Left ventricle myocardium inferior (tissue), 1 donor: ENCODE measurements at regions not wholly inside any gene's neighbourhood (a gene's known extent, or its start where the extent isn't known, plus 50 kb on each side); places are given as distances from the start of the nearest gene placed in this dataset.
"Not testable (repeated sequence)": the region's sequence is repeated elsewhere in the genome, so short reads cannot be mapped to it uniquely, and the experiment has no call there.

Source experiments
- DNase-seq: peaks from one replicate; pipeline ENCODE4 v3.0.0-alpha.2; 2020
- H3K27ac ChIP-seq: fragments of 200-600 bp; replicated peaks from 2 replicates; pipeline ENCODE4 v1.8.0; 2021
- H3K27me3 ChIP-seq: fragments of 200-600 bp; 2 replicates; pipeline ENCODE4 v1.8.0; 2021; ENCODE audit warnings: low read depth
- H3K36me3 ChIP-seq: fragments of 200-600 bp; 2 replicates; pipeline ENCODE4 v1.8.0; 2021
- H3K4me1 ChIP-seq: fragments of 200-600 bp; 2 replicates; pipeline ENCODE4 v1.8.0; 2021
- H3K4me3 ChIP-seq: fragments of 200-600 bp; 2 replicates; pipeline ENCODE4 v1.8.0; 2021; ENCODE audit warnings: mild to moderate bottlenecking, moderate library complexity
- H3K9me3 ChIP-seq: fragments of 200-600 bp; replicated peaks from 2 replicates; pipeline ENCODE4 v1.8.0; 2021
- intact Hi-C: fragments of 100-400 bp; cut with micrococcal nuclease; formaldehyde crosslinking; loops from one replicate; pipeline ENCODE4 v1.11.0; 2022
- TF ChIP-seq, protein P1 (sequence below): fragments of 200-600 bp; IDR thresholded peaks from 2 replicates; pipeline ENCODE4 v1.8.0; 2021; ENCODE audit warnings: antibody characterized with exemption, mild to moderate bottlenecking, borderline replicate concordance
- donor health status: DM: no; HTN: yes; CAD: no; lungs with severe emphysema.

DNA sequence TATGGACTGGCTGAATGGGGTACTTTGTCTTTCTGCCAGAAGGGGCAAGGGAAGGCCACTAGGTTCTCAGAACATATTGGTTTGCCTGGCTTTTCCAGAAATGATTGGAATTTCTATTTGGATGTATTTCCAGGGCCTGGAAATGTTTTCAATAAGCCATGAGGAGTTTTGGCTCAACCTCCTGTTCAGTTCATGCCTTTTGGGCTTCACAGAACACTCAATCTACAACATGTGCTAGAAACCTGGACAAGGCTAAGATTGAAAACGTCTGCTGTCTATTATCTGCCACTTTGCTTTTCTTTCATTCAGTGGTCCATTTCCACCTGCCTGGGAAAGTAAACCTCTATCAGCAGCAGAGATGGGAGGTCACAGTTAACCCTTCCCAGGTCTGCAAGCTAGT is 793.4 kb downstream of the TENT5A start:
- no peak for DNase-seq
- Histone ChIP-seq H3K27ac (no peak overlapping the region), H3K36me3 (no peaks in the 10 kb centered on the region), H3K27me3 (no peaks in the 10 kb centered on the region), H3K4me3 (no peak overlapping the region), H3K4me1 (peaks cover 16% of the 10 kb centered on the region), H3K9me3 (no peaks in the 10 kb centered on the region)
- intact Hi-C loops: no loop called here
- TF ChIP-seq, protein P1, sequence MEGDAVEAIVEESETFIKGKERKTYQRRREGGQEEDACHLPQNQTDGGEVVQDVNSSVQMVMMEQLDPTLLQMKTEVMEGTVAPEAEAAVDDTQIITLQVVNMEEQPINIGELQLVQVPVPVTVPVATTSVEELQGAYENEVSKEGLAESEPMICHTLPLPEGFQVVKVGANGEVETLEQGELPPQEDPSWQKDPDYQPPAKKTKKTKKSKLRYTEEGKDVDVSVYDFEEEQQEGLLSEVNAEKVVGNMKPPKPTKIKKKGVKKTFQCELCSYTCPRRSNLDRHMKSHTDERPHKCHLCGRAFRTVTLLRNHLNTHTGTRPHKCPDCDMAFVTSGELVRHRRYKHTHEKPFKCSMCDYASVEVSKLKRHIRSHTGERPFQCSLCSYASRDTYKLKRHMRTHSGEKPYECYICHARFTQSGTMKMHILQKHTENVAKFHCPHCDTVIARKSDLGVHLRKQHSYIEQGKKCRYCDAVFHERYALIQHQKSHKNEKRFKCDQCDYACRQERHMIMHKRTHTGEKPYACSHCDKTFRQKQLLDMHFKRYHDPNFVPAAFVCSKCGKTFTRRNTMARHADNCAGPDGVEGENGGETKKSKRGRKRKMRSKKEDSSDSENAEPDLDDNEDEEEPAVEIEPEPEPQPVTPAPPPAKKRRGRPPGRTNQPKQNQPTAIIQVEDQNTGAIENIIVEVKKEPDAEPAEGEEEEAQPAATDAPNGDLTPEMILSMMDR: no peak

DNA sequence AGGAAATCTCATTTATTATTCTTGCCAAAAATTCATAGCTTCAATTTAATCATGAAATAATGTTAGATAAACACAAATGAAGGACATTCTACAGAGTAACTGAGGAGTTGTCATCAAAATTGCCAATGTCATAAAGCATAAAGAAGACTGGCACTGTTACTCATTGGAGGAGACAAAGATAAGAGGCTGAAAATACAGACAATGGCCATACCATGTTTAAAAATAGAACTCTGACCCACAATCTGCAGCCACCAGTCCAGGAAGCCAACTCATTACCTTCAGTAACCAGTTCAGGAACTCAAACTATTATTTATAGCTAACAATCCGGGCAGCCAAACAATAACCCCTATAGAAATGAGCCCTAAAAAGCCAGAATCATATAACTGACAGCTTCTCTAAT is 795.6 kb downstream of the TENT5A start:
- no peaks in the 10 kb centered on the region for H3K36me3 ChIP-seq
- H3K4me3 ChIP-seq: no peak overlapping the region
- H3K27me3 ChIP-seq: no peaks in the 10 kb centered on the region
- peaks cover 16% of the 10 kb centered on the region for H3K4me1 ChIP-seq
- no peaks in the 10 kb centered on the region for H3K9me3 ChIP-seq
- TF ChIP-seq, protein P1: no peak
- no peak overlapping the region for H3K27ac ChIP-seq
- no peak for DNase-seq
- intact Hi-C loops: no loop called here

DNA sequence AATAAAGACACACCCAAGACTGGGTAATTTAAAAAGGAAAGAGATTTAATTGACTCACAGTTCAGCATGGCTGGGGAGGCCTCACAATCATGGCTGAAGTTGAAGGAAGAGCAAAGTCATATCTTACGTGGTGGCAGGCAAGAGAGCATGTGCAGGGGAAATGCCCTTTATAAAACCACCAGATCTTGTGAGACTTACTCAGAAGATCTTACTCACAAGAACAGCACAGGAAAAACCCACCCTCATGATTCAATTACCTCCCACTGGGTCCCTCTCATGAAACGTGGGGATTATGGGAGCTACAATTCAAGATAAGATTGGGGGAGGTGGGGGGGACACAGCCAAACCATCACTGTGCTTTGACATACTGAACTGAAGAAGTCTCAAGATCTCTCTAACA is 800.0 kb downstream of the TENT5A start:
- H3K4me3 ChIP-seq, H3K27ac ChIP-seq, H3K27me3 ChIP-seq, H3K36me3 ChIP-seq, intact Hi-C loops, DNase-seq, H3K9me3 ChIP-seq, H3K4me1 ChIP-seq: not testable (repeated sequence)

DNA sequence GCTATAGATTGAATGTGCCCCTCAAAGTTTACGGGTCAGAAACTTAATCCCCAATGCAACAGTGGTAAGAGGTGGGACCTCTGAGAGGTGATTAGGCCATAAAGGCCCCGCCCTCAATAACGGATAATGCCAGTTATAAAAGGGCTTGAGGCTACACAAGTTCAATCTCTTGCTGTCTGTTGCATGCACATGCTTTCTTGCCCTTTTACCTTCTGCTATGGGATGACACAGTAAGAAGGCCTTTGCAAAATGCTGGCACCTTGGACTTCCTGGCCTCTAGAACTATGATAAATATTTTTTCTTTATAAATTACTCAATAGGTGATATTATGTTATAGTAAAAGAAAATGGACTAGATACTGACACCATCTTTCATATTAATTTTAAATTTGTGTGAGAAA is 806.1 kb downstream of the TENT5A start:
- no peak overlapping the region for H3K27ac ChIP-seq
- intact Hi-C loops: no loop called here
- H3K4me3 ChIP-seq: no peak overlapping the region
- DNase-seq: no peak
- H3K36me3 ChIP-seq: no peaks in the 10 kb centered on the region
- TF ChIP-seq, protein P1: no peak
- H3K4me1 ChIP-seq: no peaks in the 10 kb centered on the region
- no peaks in the 10 kb centered on the region for H3K27me3 ChIP-seq
- no peaks in the 10 kb centered on the region for H3K9me3 ChIP-seq

DNA sequence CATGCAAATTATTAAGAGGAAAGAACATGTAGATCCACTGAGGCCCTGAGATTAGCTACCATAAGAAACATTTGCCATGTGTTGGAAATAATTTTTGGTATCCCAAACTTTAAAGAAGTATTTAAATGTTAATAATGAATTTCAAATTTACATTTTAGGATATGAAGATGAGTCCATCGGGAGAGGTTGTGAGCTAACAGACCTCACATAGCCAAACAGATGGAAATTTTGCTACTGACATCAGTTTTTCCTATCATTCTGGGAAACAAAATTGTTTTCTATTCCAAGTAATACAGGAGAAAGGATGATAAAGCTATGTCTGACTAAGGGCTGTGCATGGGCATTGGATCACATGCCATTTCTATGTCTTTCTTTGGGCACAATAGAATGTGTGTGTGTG is 809.6 kb downstream of the TENT5A start:
- no peak for DNase-seq
- no peak overlapping the region for H3K4me3 ChIP-seq
- no peaks in the 10 kb centered on the region for H3K9me3 ChIP-seq
- TF ChIP-seq, protein P1: no peak
- no peaks in the 10 kb centered on the region for H3K36me3 ChIP-seq
- intact Hi-C loops: no loop called here
- H3K27me3 ChIP-seq: no peaks in the 10 kb centered on the region
- no peaks in the 10 kb centered on the region for H3K4me1 ChIP-seq
- H3K27ac ChIP-seq: no peak overlapping the region

DNA sequence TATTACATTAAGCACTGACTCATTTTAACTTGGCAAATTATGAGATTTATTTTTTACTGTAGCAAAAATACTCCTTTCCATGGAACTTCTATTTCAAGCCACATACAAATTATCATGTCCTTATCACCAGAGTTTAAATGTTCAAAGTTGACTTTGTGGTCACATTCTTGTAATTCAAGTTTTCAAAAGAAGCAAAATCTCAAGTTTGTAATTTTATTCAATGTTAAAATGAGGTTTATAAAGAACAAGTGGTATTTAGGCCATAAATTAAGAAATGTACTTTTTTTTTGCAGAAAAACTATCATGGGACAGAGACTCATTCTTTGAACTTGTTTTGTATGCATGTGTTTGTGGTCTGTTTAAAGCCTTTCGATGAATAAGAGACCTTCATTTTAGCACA is 811.5 kb downstream of the TENT5A start:
- TF ChIP-seq, protein P1: no peak
- intact Hi-C loops: no loop called here
- H3K4me3 ChIP-seq: no peak overlapping the region
- H3K27ac ChIP-seq: no peak overlapping the region
- H3K36me3 ChIP-seq: no peaks in the 10 kb centered on the region
- DNase-seq: no peak
- H3K9me3 ChIP-seq: peaks cover 17% of the 10 kb centered on the region
- H3K4me1 ChIP-seq: no peaks in the 10 kb centered on the region
- H3K27me3 ChIP-seq: no peaks in the 10 kb centered on the region
